HG03469 (cell line): ENCODE measurements at regions not wholly inside any gene's neighbourhood (a gene's known extent, or its start where the extent isn't known, plus 50 kb on each side); places are given as distances from the start of the nearest gene placed in this dataset.
"Not testable (repeated sequence)": the region's sequence is repeated elsewhere in the genome, so short reads cannot be mapped to it uniquely, and the experiment has no call there.

Source experiments
- ATAC-seq: cut with Tn5 transposase; IDR thresholded peaks from one replicate; pipeline ENCODE4 v1.9.1; 2021; ENCODE audit warnings: mild to moderate bottlenecking, moderate library complexity, moderate number of reproducible peaks; ENCODE audit not compliant: unreplicated experiment

GRCh38 chr10:81200801-81201200 is 663.1 kb downstream of the SH2D4B start:
- no peak for ATAC-seq

- ATAC-seq: not testable (repeated sequence)
These were observed 667.6 kb upstream of the NRG3 start for GRCh38 chr10:81207359-81207758.

- ATAC-seq: no peak
These were observed 661.6 kb upstream of the NRG3 start for GRCh38 chr10:81213370-81213769.

- no peak for ATAC-seq
These were observed 659.5 kb upstream of the NRG3 start for GRCh38 chr10:81215498-81215897.

- ATAC-seq: no peak
These were observed 658.0 kb upstream of the NRG3 start for GRCh38 chr10:81216949-81217348.

- ATAC-seq: no peak
These were observed 656.7 kb upstream of the NRG3 start for GRCh38 chr10:81218307-81218706.

GRCh38 chr10:81219758-81220157 is 655.2 kb upstream of the NRG3 start:
- ATAC-seq: no peak

DNA sequence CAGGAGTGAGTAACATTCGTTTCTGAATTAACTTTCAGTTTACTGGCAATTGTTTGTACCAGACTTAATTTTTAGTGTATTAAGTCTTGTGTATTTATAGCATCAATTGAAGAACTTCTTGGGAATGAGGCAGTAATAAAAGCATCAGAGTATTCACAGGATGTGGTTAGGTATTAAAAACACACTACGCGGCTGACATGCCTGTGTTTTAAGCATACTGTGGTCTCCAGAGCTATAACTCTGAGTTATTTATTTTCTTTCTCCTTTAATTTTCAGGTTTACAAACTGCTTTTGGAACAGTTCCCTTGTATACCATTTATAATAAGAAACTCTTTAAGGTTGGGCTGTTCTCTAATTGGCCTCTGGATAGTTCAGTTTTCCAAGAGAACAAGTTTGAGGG is 626.1 kb upstream of the NRG3 start:
- ATAC-seq: no peak

DNA sequence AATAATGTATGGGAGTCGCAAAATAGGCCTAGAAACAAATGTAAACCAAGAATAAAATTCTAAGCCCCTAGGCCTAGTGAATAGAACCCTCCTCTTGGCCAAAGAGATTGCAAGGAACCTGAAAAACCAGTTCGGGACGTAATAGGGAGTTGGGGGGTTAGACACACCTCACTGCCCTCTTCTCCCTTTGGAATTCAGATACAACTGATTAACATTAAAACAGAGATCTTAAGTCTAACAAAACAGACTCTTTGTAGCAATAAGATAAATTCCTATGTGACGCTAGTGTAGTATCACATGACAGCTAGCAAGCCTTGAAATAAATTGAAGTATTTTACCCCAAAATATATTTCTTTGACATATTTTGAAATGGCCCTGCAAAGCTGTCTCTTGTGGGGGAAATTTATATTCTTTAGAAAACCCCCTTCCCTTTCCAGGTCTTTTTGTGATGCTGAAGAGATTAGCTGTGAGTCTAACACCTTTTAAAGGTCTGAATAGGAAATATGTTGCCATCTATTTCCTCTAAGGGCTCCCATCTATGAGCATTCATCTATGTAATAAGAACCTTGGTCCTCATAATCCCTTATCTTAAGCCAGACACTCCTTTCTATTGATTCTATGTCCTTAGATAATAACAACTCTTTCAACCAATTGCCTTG is 623.4 kb upstream of the NRG3 start:
- ATAC-seq: no peak

DNA sequence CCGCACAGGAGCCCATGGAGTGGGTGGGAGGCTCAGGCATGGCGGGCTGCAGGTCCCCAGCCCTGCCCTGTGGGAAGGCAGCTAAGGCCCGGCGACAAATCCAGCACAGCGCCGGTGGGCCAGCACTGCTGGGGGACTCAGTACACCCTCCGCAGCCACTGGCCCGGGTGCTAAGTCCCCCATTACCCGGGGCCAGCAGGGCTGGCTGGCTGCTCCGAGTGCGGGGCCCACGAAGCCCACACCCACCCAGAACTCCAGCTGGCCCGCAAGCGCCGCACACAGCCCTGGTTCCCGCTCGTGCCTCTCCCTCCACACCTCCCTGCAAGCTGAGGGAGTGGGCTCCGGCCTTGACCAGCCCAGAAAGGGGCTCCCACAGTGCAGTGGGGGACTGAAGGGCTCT is 610.0 kb upstream of the NRG3 start:
- not testable (repeated sequence) for ATAC-seq

DNA sequence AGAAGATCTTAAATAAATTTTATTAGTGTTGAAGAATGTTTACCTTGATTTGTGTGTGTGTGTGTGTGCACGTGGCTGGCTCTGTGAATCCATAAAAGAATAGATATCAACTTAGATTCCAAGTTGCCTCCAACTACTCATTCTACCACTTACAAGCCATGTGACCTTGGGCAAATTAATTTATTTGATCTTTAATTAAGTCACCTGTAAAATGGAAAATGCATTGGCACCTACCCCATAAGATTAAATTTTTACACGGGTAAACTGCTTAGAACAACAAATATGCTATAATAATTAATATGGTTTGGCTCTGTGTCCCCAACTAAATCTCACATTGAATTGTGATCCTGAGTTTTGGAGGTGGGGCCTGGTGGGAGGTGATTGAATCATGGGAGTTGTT is 604.9 kb upstream of the NRG3 start:
- no peak for ATAC-seq

DNA sequence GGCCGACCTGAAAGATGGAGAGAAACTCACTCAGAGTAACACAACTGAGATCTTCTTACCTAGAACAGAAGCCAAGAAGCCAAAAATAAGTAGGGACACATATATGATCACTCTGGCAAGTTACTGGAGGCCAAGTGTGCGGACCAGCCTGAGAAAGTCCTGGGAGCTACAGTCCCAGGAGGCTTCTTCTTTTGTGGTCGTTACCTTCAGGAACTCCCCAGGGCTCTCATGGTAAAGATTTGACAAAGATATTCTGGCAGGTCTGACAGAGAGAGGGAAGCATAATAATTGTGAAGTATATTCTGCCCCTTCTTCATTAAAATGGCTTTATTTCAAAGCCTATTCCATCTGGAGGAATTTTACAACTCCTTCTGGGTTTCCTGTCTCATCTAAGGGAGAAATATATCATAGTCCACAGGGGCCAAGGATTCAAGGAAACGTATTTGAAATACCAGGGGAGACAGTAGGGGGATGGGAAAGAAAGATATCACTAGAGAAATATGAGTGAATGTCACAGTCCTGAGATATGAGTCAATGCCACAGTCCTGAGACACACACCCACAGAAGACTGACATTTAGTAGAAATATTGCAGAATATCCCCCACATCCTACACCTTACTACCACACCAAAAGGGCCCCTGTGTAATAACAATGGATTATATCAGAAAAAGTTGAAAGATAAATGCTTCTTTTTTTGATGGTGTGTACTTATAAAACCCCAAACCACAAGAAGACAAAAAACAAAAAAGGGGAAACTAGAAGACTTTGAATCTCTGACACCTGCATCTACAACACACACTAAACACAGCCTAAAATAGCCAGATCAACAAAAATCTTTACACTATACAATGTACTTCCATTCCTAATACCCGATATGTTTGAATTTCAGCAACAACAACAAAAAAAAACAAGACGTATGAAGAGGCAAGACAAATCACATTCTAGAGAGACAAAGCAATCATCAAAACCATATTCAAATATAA is 594.2 kb upstream of the NRG3 start:
- no peak for ATAC-seq

GRCh38 chr10:81288544-81288943 is 586.5 kb upstream of the NRG3 start:
- ATAC-seq: no peak

DNA sequence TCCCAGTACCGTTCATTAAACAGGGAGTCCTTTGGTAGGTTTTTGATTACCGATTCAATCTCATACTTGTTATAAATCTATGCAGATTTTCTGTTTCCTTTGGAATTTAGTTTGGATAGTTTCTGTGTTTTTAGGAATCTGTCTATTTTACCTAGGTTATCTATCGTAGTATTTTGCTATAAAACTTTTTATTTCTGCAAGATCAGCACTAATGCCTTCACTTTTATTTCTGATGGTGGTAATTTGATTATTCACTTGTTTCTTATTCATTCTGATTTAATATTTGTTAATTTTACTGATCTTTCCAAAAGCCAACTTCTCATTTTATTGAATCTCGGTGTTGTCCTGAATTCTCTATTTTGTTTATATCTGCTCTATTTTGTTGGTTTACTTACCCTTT is 577.7 kb upstream of the NRG3 start:
- no peak for ATAC-seq

DNA sequence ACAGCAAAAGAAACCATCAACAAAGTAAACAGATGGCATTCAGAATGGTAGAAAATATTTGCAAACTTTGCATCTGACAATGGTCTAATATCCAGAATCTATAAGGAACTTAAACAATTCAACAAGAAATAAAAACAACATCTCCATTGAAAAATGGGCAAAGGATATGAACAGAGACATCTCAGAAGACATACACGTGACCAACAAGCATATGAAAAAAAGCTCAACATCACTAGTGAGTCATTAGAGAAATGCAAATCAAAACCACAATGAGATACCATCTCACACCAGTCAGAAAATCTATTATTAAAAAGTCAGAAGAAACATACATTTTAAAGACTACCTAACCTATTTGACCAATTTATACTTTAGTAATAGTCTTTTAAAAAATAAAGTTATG is 571.3 kb upstream of the NRG3 start:
- ATAC-seq: no peak

- ATAC-seq: no peak
These were observed 567.8 kb upstream of the NRG3 start for GRCh38 chr10:81306971-81307782.

- no peak for ATAC-seq
These were observed 565.9 kb upstream of the NRG3 start for GRCh38 chr10:81309041-81309552.

DNA sequence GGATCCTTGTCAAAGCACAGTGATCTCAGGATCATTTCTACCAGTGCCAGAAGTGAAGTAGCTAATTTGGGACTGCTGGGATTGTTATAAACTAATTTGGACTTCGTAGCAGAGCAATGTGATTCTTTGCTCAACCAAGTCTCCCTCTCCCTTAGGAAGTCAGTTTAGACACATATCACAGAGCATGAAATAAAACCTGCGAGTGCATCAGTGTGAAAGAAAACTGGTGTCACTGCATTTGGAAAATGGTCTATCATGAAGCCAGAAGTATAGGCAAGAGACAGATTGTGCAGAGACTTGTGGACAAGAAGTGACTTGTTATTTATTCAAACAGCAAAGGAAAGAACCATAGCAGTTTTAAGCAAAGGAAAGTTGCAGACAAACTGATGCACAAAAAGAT is 560.5 kb upstream of the NRG3 start:
- ATAC-seq: no peak

DNA sequence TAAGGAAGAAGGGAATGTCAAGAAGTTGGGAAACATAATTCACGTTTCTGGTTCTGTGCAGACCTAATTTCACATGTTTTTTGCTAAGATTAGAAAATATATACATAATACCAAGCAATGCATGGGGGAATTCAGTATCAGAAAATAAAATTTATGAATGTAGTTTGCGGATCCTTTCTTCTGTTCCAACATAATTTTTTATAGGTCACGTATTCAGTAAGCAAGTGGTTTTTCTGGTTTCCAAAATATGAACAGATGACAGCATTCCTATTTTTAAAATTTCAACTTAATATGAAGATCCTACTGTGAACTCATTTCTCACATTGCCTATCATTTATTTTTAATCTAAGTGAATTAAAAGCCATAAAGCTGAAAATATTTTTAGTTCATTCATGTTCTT is 560.0 kb upstream of the NRG3 start:
- ATAC-seq: no peak

GRCh38 chr10:81348003-81348402 is 527.0 kb upstream of the NRG3 start:
- no peak for ATAC-seq

GRCh38 chr10:81367132-81367531 is 507.9 kb upstream of the NRG3 start:
- ATAC-seq: no peak
